GM06990 (cell line): ENCODE measurements at regions not wholly inside any gene's neighbourhood (a gene's known extent, or its start where the extent isn't known, plus 50 kb on each side); places are given as distances from the start of the nearest gene placed in this dataset.

Source experiments
- DNase-seq: peaks from one replicate; pipeline ENCODE4 v3.0.0-alpha.2; 2011; ENCODE audit not compliant: insufficient read length; ENCODE audit errors: extremely low read depth
- H3K27me3 ChIP-seq: replicated peaks from 2 replicates; pipeline ENCODE4 v1.6.0; 2011; ENCODE audit warnings: low read length; ENCODE audit not compliant: control insufficient read depth, insufficient read depth
- H3K36me3 ChIP-seq: 2 replicates; pipeline ENCODE4 v1.5.1; 2011; ENCODE audit warnings: low read length; ENCODE audit not compliant: control insufficient read depth, insufficient read depth
- H3K4me3 ChIP-seq: replicated peaks from 2 replicates; pipeline ENCODE4 v1.5.1; 2011; ENCODE audit warnings: low read depth, mild to moderate bottlenecking, control low read depth, low read length
- CTCF ChIP-seq: IDR thresholded peaks from 2 replicates; pipeline ENCODE4 v1.5.1; 2011; ENCODE audit warnings: low read length, control low read depth, mild to moderate bottlenecking, inconsistent platforms; ENCODE audit not compliant: insufficient read depth, poor library complexity, severe bottlenecking

- no peak for TF ChIP-seq CTCF
- H3K36me3 ChIP-seq, result no peaks in the 10 kb centered on the region
- no peak for DNase-seq
- H3K4me3 ChIP-seq, result no peak overlapping the region
- no peaks in the 10 kb centered on the region for H3K27me3 ChIP-seq
Measured at GRCh38 chr13:71278512-71278911, 588.5 kb downstream of the DACH1 start.

- no peak for TF ChIP-seq CTCF
Measured at GRCh38 chr13:71274923-71275608, 591.9 kb downstream of the DACH1 start.

GRCh38 chr13:71261256-71261655, 605.7 kb downstream of the DACH1 start:
- no peak for DNase-seq

More at GRCh38 chr13:71274923-71275608, 591.9 kb downstream of the DACH1 start:
- no peaks in the 10 kb centered on the region for H3K36me3 ChIP-seq
- DNase-seq, result no peak
- no peak overlapping the region for H3K4me3 ChIP-seq
- H3K27me3 ChIP-seq, result no peaks in the 10 kb centered on the region

GRCh38 chr13:71260246-71260645, 606.8 kb downstream of the DACH1 start:
- H3K4me3 ChIP-seq, result no peak overlapping the region
- no peaks in the 10 kb centered on the region for H3K36me3 ChIP-seq
- TF ChIP-seq CTCF, result no peak
- no peak for DNase-seq
- H3K27me3 ChIP-seq, result no peaks in the 10 kb centered on the region

More at GRCh38 chr13:71261256-71261655, 605.7 kb downstream of the DACH1 start:
- no peaks in the 10 kb centered on the region for H3K36me3 ChIP-seq
- H3K27me3 ChIP-seq, result no peaks in the 10 kb centered on the region
- TF ChIP-seq CTCF, result no peak
- no peak overlapping the region for H3K4me3 ChIP-seq

- no peak overlapping the region for H3K4me3 ChIP-seq
- no peaks in the 10 kb centered on the region for H3K27me3 ChIP-seq
- DNase-seq, result no peak
- H3K36me3 ChIP-seq, result no peaks in the 10 kb centered on the region
- no peak for TF ChIP-seq CTCF
Measured at GRCh38 chr13:71255633-71256032, 611.4 kb downstream of the DACH1 start.

- no peak overlapping the region for H3K4me3 ChIP-seq
Measured at GRCh38 chr13:71254384-71254783, 612.6 kb downstream of the DACH1 start.

More at GRCh38 chr13:71254384-71254783, 612.6 kb downstream of the DACH1 start:
- TF ChIP-seq CTCF, result no peak
- no peak for DNase-seq
- Histone ChIP-seq H3K27me3 (no peaks in the 10 kb centered on the region), H3K36me3 (no peaks in the 10 kb centered on the region)
